UCSD-AML1 (cell line): ENCODE measurements at regions not wholly inside any gene's neighbourhood (a gene's known extent, or its start where the extent isn't known, plus 50 kb on each side); places are given as distances from the start of the nearest gene placed in this dataset.
"Not testable (repeated sequence)": the region's sequence is repeated elsewhere in the genome, so short reads cannot be mapped to it uniquely, and the experiment has no call there.

Experiments
- DNase-seq: peaks from one replicate; lab custom pipeline; 2025; ENCODE audit not compliant: unreplicated experiment; lab: John Stamatoyannopoulos, UW

- no peak for DNase-seq
Measured at GRCh38 chr13:71382285-71382684, 484.7 kb downstream of the DACH1 start.

DNA sequence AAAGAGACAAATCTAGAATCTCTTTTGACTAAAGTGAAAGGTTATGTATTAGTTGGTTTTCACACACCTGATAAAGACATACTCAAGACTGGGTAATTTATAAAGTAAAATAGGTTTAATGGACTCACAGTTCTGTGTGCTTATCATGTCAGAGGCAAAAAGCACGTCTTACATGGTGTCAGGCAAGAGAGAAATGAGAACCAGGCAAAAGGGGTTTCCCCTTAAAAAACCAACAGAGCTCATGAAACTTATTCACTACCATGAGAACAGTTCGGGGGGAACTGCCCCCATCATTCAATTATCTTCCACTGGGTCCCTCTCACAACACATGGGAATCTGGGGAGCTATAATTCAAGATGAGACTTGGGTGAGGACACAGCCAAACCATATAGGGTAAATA lies 486.8 kb downstream of the DACH1 start:
- no peak for DNase-seq

DNA sequence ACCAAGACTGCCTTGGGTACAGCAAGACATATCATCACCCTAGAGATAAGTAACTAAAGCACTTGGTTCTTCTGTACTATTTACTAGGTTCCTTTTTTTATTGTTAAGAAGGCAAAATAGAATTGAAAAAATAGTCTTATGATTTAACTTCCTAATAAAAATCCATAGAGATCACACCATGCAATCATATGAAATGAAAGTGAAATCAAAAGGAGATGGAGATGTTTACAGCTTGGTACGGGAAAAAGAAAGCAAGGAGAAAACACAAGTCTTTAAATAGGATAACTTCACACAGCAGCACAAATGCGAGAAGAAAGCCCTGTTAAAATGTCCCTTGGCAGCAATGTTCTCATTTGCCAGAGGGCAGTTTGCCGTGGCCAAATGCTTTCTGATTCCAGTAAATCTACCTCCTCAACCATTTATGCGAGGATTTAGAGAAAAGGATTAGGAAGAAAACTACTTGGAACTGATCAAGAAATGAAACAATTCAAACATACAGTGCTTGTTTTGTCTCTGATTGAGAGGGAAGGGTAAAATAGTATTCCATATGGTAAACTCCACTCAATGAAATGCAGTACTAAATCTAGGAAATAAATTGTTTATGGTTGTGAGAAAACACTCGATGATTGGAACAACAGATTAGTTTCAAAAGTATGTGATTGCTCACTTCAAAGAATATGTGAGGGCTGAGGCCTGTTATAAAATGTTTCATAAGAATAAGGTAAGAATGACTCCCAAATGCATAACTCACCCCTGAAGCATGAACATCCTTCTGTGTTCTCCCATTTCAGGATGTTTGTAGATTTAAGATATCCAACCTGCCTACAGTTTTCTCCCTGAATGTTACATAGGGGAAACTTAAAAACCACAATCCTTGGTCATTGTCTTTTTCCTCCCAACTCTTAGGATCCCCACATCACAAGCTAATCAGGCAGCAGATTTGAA lies 487.8 kb downstream of the DACH1 start:
- DNase-seq: no peak

DNA sequence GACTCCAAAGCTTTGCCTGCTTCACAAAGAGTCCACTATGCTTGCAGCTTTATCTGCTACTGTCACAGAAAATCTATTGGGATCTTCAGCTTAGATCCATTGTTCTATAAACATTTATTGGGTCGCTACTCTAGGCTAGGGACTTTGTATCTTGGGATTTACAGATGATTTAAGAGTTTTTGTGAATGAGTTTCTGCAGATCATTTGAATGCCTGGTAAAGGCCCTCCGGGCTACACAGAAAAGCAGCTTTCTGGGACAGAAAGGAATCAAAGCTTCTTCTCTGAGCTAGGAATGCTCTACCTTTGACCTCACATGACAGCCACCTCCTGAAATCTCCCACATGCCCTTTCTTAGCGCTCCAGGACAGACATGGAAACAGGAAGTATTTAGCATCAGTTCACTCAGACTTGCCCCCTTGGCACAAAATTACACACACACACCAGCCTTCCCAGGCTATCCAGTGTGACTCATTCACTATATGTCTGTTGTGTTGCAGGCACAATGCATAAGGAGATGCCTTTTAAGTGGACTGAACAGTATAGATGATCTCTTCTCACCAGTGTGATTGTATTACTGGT lies 492.4 kb downstream of the DACH1 start:
- no peak for DNase-seq

GRCh38 chr13:71368336-71368735 lies 498.7 kb downstream of the DACH1 start:
- DNase-seq: no peak

DNA sequence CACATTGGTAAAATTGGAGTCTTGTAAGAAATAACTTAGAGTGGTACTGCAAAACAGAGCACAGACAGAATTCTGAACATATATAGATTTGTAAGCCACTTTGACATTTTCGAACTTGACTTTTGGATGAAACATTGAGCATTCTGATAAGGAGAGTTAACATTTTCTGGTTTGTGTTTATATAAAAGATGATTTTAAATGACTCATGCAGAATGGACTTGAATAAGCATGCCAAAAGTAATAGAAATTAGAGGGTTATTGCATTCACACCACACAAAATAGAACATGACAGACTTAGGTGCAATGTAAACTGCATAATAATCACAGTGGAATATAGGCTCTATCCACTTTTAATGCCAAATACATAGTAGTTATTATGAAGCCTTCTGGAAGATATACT lies 507.0 kb downstream of the DACH1 start:
- no peak for DNase-seq

GRCh38 chr13:71359641-71360040 lies 507.4 kb downstream of the DACH1 start:
- DNase-seq: no peak

DNA sequence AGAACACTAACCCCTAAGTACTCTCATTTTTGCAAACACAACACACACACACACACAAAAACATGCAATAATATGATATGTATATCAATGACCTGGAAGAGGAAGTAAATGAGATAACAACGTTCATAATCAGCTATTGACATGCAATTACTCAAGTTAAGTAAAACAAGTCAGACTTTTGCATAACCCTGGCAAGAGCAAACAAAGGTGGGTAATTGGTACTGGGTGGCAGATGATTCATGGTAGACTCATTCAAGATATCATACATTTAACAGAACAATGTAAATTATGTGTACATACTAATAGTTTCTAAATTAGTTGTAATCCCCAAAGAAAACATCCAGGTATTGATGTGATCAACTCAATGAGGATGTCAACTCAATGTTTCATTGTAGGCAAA lies 508.8 kb downstream of the DACH1 start:
- DNase-seq: no peak

DNA sequence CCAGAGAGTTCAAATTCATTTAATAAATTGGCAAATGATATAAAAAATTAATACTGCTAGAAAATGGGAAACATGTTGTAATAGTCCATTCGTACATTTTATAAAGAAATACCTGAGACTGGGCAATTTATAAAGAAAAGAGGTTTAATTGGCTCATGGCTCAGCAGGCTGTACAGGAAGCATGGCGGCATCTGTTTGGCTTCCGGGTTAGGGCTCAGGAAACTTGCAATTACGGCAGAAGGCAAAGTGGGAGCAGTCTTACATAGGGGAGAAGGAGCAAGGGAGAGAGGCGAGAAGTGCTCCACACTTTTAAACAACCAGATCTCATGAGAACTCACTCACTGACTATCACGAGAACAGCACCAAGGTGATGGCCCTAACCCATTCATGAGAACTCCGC lies 512.0 kb downstream of the DACH1 start:
- no peak for DNase-seq

DNA sequence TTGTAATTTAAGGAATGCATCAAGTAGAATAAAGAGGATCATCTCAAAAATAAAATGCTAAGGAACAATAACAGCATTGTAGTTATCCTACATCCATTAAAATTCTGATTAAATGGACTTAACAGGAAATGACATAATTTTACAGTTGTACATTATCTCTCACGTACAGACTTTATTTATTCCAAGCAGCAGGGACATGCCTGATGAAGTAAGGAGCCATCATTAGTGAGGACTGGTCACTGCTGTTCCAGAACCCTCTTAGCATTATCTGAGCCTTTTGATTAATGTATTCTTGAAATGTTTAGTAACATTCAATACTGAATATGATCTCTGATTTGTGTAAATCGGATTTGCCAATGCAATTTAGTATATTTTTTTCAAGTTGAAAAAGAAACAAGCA lies 516.1 kb downstream of the DACH1 start:
- DNase-seq: no peak

GRCh38 chr13:71345856-71346255 lies 521.1 kb downstream of the DACH1 start:
- not testable (repeated sequence) for DNase-seq

GRCh38 chr13:71339736-71340135 lies 527.3 kb downstream of the DACH1 start:
- DNase-seq: no peak

DNA sequence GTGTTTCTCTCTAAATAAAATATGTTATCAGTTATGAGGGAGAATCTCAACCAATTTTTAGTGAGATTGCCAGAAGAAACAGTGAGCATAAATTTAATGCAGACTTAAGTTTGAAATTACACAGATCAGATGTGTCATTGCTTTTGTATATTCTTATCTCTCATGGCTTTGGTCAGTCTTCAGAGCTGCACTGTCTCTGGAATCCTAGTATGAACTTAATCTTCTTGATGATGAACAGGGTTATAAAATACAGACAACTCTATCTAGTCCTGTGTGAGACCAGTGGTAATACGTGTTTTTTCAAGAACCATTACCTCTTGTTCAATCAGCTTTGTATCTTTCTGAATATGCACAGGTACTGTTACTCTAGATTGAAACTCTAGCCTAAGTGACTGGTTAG lies 528.0 kb downstream of the DACH1 start:
- DNase-seq: no peak

- DNase-seq: no peak
Measured at GRCh38 chr13:71338070-71338469, 528.9 kb downstream of the DACH1 start.

DNA sequence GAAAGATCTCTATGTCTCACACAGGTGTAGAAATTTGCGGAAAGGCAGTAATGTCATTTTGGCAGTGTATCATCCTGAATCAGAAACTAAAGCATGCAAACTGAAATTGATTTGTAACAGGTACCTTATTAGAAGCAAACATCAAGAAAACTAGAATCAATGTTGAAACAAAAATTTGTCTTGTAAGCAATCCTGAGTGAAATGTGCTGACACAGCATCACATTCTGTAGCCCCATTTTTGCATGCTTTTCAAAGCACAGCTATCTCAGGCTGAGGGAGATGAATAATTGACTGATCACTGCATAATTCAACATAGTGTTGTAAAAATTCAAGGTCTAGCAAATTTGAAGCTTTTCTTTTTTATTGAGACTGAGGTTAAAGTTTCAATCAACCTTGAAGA lies 539.7 kb downstream of the DACH1 start:
- no peak for DNase-seq

DNA sequence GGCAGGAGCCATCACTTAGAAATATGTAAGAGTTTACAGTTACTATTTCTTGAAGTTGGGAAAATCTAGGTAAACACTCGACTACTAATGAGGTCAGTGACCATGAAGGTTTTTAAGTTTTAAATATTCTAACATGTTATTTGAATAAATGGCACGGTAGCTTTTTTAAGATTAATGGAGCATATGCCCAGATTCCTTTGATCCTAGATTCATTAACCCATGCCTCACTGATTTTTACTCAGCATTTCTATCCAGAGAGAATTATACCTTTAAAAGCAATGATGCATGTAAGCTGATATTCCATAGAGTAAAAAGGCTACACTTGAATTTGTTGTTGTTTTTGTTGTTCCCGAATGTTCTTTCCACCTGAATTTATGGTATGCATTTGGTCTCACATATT lies 541.4 kb downstream of the DACH1 start:
- no peak for DNase-seq

DNA sequence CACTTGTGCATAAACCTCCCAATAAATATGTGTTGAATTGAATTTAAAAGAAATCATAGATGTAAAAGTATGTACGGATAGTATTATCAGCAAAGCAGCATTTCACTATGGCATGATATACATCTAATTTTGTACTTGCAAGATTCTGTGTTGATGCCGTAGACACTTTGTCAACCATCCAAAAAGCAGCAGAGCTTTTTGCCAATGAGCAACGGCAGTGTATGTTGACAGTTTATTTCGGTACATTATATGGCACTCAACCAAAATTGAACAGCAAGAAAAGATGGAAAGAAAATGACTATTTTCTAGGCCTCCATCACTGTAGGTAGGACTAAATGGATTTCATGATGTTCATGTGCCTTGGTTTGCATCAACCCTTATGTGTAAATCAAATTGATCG lies 543.7 kb downstream of the DACH1 start:
- DNase-seq: no peak

DNA sequence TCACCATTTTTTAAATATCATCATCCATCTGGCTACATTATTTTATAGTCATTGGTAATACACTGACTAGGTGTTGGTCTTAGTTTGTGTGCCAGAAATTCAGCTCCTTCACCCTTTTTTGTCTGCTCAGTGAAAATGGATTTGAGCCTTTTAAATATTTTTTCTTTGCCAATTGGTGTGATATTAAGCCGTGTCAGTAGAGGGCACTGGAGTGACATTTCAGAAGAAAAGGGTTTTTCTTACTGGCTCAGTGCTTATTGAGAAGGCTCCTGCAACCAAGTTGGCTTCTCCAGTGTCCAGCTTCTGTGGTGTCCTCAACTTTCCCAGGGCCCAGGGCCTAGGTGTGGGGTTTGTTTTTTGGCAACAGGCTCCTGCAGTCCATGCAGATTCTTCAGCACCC lies 546.6 kb downstream of the DACH1 start:
- DNase-seq: peak; percentile 12

GRCh38 chr13:71316792-71317363 lies 550.1 kb downstream of the DACH1 start:
- no peak for DNase-seq

DNA sequence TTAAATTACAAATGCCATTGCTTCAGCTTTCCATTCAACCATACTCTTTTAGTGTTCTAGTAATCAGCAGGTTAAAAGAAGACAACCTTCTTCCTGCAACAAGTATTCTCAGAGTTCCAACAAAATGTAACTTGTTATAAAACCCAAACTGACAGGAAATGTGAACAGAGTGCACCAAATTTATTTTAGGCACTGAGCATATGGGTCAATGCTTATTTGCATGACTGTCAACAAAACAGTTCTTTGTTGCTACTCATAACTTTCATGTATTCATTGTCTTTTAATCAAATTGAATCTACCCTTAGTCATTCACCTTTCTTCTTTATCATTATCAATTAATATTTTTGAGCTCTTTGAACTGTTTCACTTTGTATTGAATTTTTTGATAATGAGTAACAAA lies 554.1 kb downstream of the DACH1 start:
- DNase-seq: no peak

DNA sequence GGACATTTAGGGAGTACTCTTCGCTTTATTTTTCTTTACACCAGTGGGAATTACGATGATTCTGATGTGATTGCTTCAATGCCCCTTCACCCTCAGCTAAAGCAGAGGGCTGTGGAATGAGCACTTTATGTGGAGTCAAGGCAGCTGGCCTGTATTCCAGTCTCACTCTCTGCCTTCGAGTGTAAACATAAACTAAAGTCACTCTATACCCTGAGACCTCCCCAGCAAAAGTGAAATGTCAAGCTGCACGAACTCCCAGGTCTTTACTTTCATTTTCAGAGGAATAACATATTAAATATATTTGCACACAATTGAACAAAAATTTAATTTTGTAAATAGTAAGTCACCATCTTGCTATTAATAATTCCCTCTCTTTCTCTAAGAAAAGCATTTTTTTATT lies 557.1 kb downstream of the DACH1 start:
- DNase-seq: no peak

DNA sequence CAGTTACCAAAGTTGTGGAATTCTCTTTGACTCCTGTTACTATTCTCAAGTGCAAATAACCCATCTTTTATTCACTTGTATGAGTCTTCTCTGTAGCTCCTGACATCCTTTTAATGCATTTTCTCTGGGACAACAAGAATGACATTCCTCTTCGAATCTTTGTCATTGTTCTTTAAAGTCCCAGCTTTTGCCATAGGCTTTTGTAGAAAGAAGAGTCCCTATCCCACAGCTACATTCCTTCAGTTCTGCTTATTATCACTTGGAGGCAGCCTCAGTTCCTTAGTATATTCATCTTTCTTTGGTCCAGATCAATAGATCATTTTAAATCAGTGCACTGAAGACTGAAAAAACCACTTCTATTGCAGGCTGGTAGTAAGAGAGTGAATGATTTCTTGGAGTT lies 560.2 kb downstream of the DACH1 start:
- DNase-seq: no peak
